Liver (tissue), 8 donors: ENCODE measurements at regions not wholly inside any gene's neighbourhood (a gene's known extent, or its start where the extent isn't known, plus 50 kb on each side); places are given as distances from the start of the nearest gene placed in this dataset.

Experiments used
- DNase-seq: peaks from one replicate; pipeline ENCODE4 v3.0.0-alpha.2; 2017; ENCODE audit warnings: low spot score
- H3K27ac ChIP-seq, 2 donors: one replicate each; pipeline ENCODE4 v1.7.0; 2013; ENCODE audit warnings: inconsistent platforms in 2 of 2, low read length in 2 of 2, control low read depth in 1 of 2, low read depth in 1 of 2, mild to moderate bottlenecking in 1 of 2
- H3K27me3 ChIP-seq, 4 donors: one replicate each; pipeline versions ENCODE4 v1.6.1 to v1.7.0; 2013; ENCODE audit warnings: low read length in 3 of 4, inconsistent platforms in 1 of 4, mild to moderate bottlenecking in 1 of 4, moderate library complexity in 1 of 4; ENCODE audit not compliant: control insufficient read depth in 4 of 4, insufficient read depth in 4 of 4
- H3K36me3 ChIP-seq, 4 donors: one replicate each; pipeline versions ENCODE4 v1.6.1 to v1.7.0; 2013; ENCODE audit warnings: low read length in 3 of 4, mild to moderate bottlenecking in 3 of 4, low read depth in 1 of 4, moderate library complexity in 1 of 4; ENCODE audit not compliant: control insufficient read depth in 4 of 4, insufficient read depth in 3 of 4
- H3K4me1 ChIP-seq, 4 donors: one replicate each; pipeline versions ENCODE4 v1.6.1 to v1.7.0; 2013; ENCODE audit warnings: low read length in 3 of 4, mild to moderate bottlenecking in 3 of 4, moderate library complexity in 1 of 4; ENCODE audit not compliant: control insufficient read depth in 4 of 4, insufficient read depth in 4 of 4
- H3K4me3 ChIP-seq, 3 donors: one replicate each; pipeline versions ENCODE4 v1.6.1 to v1.7.0; 2013; ENCODE audit warnings: low read length in 3 of 3, control low read depth in 1 of 3, low read depth in 1 of 3, mild to moderate bottlenecking in 1 of 3
- H3K9ac ChIP-seq, 2 donors: one replicate each; pipeline ENCODE4 v1.7.0; 2013; ENCODE audit warnings: low read length in 2 of 2, mild to moderate bottlenecking in 2 of 2, moderate library complexity in 2 of 2, control low read depth in 1 of 2, low read depth in 1 of 2
- H3K9me3 ChIP-seq, 4 donors: one replicate each; pipeline versions ENCODE4 v1.6.1 to v1.7.0; 2013; ENCODE audit warnings: low read length in 3 of 4; ENCODE audit not compliant: control insufficient read depth in 4 of 4
- FOXA1 ChIP-seq: IDR thresholded peaks from 2 replicates; pipeline ENCODE4 v1.6.1; 2016; ENCODE audit warnings: antibody characterized with exemption
- GABPA ChIP-seq, 2 donors: IDR thresholded peaks in 1 of 2; conservative IDR thresholded peaks in 1 of 2; 2 replicates each; pipeline ENCODE4 v1.6.1; 2016; ENCODE audit warnings: antibody characterized with exemption in 2 of 2, mild to moderate bottlenecking in 1 of 2, moderate library complexity in 1 of 2
- JUND ChIP-seq, 2 donors: IDR thresholded peaks; 2 replicates each; pipeline ENCODE4 v1.6.1; 2016; ENCODE audit warnings: antibody characterized with exemption in 2 of 2
- RXRA ChIP-seq, 2 donors: IDR thresholded peaks; 2 replicates each; pipeline ENCODE4 v1.6.1; 2017 to 2018; ENCODE audit warnings: antibody characterized with exemption in 2 of 2, mild to moderate bottlenecking in 1 of 2
- TAF1 ChIP-seq: conservative IDR thresholded peaks from 2 replicates; pipeline ENCODE4 v1.6.1; 2016; ENCODE audit warnings: antibody characterized with exemption, mild to moderate bottlenecking
- YY1 ChIP-seq: IDR thresholded peaks from 2 replicates; pipeline ENCODE4 v1.6.1; 2016; ENCODE audit warnings: antibody characterized with exemption, mild to moderate bottlenecking
- WGBS: extraction: QIAGEN DNeasy Blood & Tissue Kit; methylation state at CpG from one replicate; pipeline ENCODE4 v1.1.7; 2013; 5-methylcytosine and 5-hydroxymethylcytosine counted together
- TF ChIP-seq, protein P1 (sequence below): IDR thresholded peaks from 2 replicates; pipeline ENCODE4 v1.6.1; 2016; ENCODE audit warnings: antibody characterized with exemption, mild to moderate bottlenecking
- TF ChIP-seq, protein P2 (sequence below): fragments of 150-350 bp; IDR thresholded peaks from 2 replicates; pipeline ENCODE4 v1.5.1; 2017; ENCODE audit warnings: improper control_type of control experiment, low read depth, low read length; ENCODE audit not compliant: missing input control
- TF ChIP-seq, protein P3 (sequence below): IDR thresholded peaks from 2 replicates; pipeline ENCODE4 v1.6.1; 2016; ENCODE audit warnings: antibody characterized with exemption
- TF ChIP-seq, protein P4 (sequence below): IDR thresholded peaks from 2 replicates; pipeline ENCODE4 v1.6.1; 2016; ENCODE audit warnings: antibody characterized with exemption
- TF ChIP-seq, protein P5 (sequence below): IDR thresholded peaks from 2 replicates; pipeline ENCODE4 v1.6.1; 2016; ENCODE audit warnings: antibody characterized with exemption
- donor health status: healthy.
- donor health status: healthy.
- donor health status: healthy.
- donor health status: healthy.
- donor health status: healthy.

DNA sequence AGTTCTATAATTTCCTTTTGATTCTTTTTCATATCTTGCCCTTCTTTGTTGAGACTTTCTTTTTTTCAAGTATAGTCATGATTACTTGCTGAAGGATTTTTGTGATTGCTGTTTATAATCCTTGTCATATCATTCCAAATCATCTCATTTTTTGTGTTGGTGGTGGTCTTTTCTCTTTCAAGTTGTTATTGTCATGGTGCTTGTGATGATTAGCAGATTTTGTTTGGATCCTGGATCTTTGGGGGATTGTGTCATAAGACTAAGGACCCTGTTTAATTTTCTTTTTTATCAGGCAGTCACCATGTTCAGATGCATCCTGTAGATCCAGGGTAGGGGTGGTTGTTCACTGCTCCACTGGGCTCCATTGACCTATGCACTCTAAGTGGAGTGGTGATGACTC is 254.4 kb upstream of the FOXF1 start:
- H3K36me3 ChIP-seq = no peaks in the 10 kb centered on the region
- H3K9ac ChIP-seq = no peak overlapping the region
- no peaks in the 10 kb centered on the region for H3K4me1 ChIP-seq
- H3K4me3 ChIP-seq = no peak overlapping the region
- H3K9me3 ChIP-seq = peaks cover 0 to 7% (median 2%) of the 10 kb centered on the region in 4 donors
- peaks cover 0 to 7% (median under 1%) of the 10 kb centered on the region in 4 donors for H3K27me3 ChIP-seq
- DNase-seq = no peak
- no peak for TF ChIP-seq YY1
- TF ChIP-seq, protein P1, sequence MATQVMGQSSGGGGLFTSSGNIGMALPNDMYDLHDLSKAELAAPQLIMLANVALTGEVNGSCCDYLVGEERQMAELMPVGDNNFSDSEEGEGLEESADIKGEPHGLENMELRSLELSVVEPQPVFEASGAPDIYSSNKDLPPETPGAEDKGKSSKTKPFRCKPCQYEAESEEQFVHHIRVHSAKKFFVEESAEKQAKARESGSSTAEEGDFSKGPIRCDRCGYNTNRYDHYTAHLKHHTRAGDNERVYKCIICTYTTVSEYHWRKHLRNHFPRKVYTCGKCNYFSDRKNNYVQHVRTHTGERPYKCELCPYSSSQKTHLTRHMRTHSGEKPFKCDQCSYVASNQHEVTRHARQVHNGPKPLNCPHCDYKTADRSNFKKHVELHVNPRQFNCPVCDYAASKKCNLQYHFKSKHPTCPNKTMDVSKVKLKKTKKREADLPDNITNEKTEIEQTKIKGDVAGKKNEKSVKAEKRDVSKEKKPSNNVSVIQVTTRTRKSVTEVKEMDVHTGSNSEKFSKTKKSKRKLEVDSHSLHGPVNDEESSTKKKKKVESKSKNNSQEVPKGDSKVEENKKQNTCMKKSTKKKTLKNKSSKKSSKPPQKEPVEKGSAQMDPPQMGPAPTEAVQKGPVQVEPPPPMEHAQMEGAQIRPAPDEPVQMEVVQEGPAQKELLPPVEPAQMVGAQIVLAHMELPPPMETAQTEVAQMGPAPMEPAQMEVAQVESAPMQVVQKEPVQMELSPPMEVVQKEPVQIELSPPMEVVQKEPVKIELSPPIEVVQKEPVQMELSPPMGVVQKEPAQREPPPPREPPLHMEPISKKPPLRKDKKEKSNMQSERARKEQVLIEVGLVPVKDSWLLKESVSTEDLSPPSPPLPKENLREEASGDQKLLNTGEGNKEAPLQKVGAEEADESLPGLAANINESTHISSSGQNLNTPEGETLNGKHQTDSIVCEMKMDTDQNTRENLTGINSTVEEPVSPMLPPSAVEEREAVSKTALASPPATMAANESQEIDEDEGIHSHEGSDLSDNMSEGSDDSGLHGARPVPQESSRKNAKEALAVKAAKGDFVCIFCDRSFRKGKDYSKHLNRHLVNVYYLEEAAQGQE = no peak
- TF ChIP-seq TAF1 = no peak
- TF ChIP-seq, protein P2, sequence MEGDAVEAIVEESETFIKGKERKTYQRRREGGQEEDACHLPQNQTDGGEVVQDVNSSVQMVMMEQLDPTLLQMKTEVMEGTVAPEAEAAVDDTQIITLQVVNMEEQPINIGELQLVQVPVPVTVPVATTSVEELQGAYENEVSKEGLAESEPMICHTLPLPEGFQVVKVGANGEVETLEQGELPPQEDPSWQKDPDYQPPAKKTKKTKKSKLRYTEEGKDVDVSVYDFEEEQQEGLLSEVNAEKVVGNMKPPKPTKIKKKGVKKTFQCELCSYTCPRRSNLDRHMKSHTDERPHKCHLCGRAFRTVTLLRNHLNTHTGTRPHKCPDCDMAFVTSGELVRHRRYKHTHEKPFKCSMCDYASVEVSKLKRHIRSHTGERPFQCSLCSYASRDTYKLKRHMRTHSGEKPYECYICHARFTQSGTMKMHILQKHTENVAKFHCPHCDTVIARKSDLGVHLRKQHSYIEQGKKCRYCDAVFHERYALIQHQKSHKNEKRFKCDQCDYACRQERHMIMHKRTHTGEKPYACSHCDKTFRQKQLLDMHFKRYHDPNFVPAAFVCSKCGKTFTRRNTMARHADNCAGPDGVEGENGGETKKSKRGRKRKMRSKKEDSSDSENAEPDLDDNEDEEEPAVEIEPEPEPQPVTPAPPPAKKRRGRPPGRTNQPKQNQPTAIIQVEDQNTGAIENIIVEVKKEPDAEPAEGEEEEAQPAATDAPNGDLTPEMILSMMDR = no peak
- no peak for TF ChIP-seq JUND (IDR thresholded peaks at IDR 0.05)
- TF ChIP-seq FOXA1 = no peak
- TF ChIP-seq, protein P3, sequence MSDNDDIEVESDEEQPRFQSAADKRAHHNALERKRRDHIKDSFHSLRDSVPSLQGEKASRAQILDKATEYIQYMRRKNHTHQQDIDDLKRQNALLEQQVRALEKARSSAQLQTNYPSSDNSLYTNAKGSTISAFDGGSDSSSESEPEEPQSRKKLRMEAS = no peak
- no peak for TF ChIP-seq RXRA (IDR thresholded peaks at IDR 0.05)
- H3K27ac ChIP-seq = no peak overlapping the region

DNA sequence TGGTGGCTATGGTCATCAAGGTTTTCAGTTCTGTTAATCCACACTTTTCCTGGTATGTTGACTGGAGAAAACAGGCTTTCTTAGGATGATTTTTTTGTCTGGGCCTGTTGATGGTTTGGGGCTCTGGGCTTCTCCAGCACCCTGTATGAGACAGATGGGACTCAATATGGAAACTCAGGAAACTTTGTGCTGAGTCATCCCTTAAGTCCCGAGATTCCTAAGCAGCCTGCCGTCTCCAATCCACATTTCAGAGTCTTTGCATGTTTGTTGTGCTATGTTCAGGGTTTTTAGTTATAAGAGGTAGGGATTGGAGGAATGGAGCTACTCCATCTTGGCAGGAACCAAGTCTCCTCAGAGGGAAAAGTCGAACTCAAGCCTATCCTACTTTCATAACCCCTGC is 253.3 kb upstream of the FOXF1 start:
- peaks cover 0 to 14% (median 4%) of the 10 kb centered on the region in 4 donors for H3K9me3 ChIP-seq
- TF ChIP-seq, protein P4, sequence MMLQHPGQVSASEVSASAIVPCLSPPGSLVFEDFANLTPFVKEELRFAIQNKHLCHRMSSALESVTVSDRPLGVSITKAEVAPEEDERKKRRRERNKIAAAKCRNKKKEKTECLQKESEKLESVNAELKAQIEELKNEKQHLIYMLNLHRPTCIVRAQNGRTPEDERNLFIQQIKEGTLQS = no peak
- no peak for TF ChIP-seq TAF1
- no peak for TF ChIP-seq GABPA (IDR thresholded peaks at IDR 0.05 in 1 of 2, conservative IDR thresholded peaks at IDR 0.05 in 1 of 2)
- H3K4me3 ChIP-seq = no peak overlapping the region
- H3K27ac ChIP-seq = no peak overlapping the region
- no peak for DNase-seq
- no peaks in the 10 kb centered on the region for H3K4me1 ChIP-seq
- H3K36me3 ChIP-seq = no peaks in the 10 kb centered on the region
- H3K9ac ChIP-seq = no peak overlapping the region
- H3K27me3 ChIP-seq = peaks cover 0 to 7% (median under 1%) of the 10 kb centered on the region in 4 donors
- WGBS = 83% methylated on average over 3 of the region's 3 CpGs

DNA sequence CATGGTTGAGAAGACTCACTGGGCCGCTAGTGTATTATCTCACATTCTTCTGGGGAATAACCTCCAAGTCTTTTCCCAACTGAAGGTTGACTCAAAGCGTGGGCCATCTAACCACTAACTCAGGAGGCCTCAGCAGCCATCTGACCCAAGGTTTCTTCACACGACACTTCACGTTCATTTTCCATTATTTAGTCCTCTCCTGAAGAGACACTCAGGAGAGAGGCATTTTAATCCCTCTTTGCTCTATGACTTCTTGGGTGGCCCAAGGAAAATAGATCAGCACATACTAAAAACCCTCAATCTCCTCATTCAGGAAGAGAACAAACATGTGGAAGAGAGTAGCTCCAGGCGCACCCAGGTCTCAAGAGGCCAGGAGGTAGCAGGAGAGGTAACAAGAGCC is 252.8 kb upstream of the FOXF1 start:
- Histone ChIP-seq H3K4me3 (no peak overlapping the region), H3K4me1 (no peaks in the 10 kb centered on the region), H3K9me3 (peaks cover 0 to 14% (median 4%) of the 10 kb centered on the region in 4 donors), H3K27me3 (peaks cover 0 to 7% (median under 1%) of the 10 kb centered on the region in 4 donors), H3K9ac (no peak overlapping the region), H3K27ac (no peak overlapping the region), H3K36me3 (no peaks in the 10 kb centered on the region)
- TF ChIP-seq, protein P5, sequence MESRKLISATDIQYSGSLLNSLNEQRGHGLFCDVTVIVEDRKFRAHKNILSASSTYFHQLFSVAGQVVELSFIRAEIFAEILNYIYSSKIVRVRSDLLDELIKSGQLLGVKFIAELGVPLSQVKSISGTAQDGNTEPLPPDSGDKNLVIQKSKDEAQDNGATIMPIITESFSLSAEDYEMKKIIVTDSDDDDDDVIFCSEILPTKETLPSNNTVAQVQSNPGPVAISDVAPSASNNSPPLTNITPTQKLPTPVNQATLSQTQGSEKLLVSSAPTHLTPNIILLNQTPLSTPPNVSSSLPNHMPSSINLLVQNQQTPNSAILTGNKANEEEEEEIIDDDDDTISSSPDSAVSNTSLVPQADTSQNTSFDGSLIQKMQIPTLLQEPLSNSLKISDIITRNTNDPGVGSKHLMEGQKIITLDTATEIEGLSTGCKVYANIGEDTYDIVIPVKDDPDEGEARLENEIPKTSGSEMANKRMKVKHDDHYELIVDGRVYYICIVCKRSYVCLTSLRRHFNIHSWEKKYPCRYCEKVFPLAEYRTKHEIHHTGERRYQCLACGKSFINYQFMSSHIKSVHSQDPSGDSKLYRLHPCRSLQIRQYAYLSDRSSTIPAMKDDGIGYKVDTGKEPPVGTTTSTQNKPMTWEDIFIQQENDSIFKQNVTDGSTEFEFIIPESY = no peak
- TF ChIP-seq, protein P1 = no peak
- TF ChIP-seq, protein P2 = no peak
- TF ChIP-seq, protein P3 = no peak
- no peak for DNase-seq
- WGBS = 84% methylated on average over 5 of the region's 5 CpGs
